ENCODE measurements at regions not wholly inside any gene's neighbourhood (a gene's known extent, or its start where the extent isn't known, plus 50 kb on each side); places are given as distances from the start of the nearest gene placed in this dataset.

DNA sequence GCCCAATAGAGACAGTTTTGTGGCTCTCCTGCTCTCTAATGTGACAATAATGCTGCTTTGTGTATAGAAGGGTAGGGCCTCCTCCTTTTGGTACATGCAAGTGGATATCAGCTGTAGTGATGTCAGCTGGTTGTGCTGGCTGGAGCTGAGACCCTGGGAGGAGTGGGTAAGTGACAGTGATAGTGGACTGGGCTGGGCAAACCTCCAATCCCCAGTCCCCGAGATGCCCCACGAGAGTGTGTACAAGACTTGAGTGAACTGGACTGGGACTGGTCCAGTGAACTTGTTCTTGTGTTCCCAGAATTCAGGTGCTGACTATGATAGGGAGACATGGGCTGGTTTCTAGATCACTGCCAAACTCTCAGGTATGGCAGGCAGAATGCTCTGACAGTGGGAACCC, 583.6 kb upstream of the PCDH10 start:
- TF ChIP-seq REST (IDR thresholded peaks at IDR 0.05; ENCODE audit: borderline replicate concordance) (no peak), SMC3 (conservative IDR thresholded peaks at IDR 0.05; ENCODE audit: poor library complexity) (no peak), EP300 (conservative IDR thresholded peaks at IDR 0.05; ENCODE audit: poor library complexity, severe bottlenecking) (no peak)

DNA sequence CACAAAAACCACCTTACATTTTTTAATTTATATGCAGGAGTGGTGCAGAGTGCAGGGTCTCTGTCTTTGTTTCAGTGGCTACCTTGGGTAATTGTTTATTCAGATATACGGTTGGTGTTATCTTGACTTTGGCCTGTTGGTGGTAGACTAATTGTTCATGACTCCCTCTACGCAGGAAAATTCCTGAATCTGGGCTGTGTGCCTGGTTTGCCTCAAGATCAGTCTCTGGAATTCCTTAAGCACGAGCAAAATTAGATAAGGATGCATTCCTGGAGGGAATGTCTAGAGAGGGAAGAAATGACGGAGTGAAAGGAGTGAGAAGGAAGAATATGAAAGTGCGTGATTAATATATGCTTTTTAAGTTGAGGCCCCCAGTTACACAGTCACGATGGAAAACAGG, 576.9 kb upstream of the PCDH10 start:
- no peak overlapping the region for H3K4me2 ChIP-seq (ENCODE audit: low read length)
- H3K4me3 ChIP-seq (ENCODE audit: low read length), result no peak overlapping the region
- no peaks in the 10 kb centered on the region for H3K36me3 ChIP-seq (ENCODE audit: insufficient read depth, low read length)
- no peaks in the 10 kb centered on the region for H3K9me2 ChIP-seq (ENCODE audit: insufficient read depth, low read length)
- H4K20me1 ChIP-seq (ENCODE audit: insufficient read depth), result no peaks in the 10 kb centered on the region
- H3K27me3 ChIP-seq (ENCODE audit: insufficient read depth, low read depth, low read length), result no peaks in the 10 kb centered on the region
- TF ChIP-seq SMC3 (conservative IDR thresholded peaks at IDR 0.05; ENCODE audit: poor library complexity) (no peak), RAD21 (conservative IDR thresholded peaks at IDR 0.05) (no peak), CTCF (IDR thresholded peaks at IDR 0.05; ENCODE audit: poor library complexity, severe bottlenecking) (no peak), EP300 (conservative IDR thresholded peaks at IDR 0.05; ENCODE audit: poor library complexity, severe bottlenecking) (no peak), REST (IDR thresholded peaks at IDR 0.05; ENCODE audit: borderline replicate concordance) (no peak)
- no peak overlapping the region for H2AFZ ChIP-seq (ENCODE audit: low read depth, low read length)
- H3K9me3 ChIP-seq (ENCODE audit: low read length), result no peaks in the 10 kb centered on the region
- no peaks in the 10 kb centered on the region for H3F3A ChIP-seq (ENCODE audit: insufficient read depth, low read length, poor library complexity, severe bottlenecking)
- H3K79me2 ChIP-seq (replicated peaks; ENCODE audit: insufficient read depth, low read length), result no peaks in the 10 kb centered on the region
- H3K9ac ChIP-seq (ENCODE audit: low read length), result no peak overlapping the region
- H3K27ac ChIP-seq (ENCODE audit: low read length), result no peak overlapping the region

More for the DNA sequence above, 583.6 kb upstream of the PCDH10 start:
- no peaks in the 10 kb centered on the region for H3F3A ChIP-seq (ENCODE audit: insufficient read depth, low read length, poor library complexity, severe bottlenecking)
- no peaks in the 10 kb centered on the region for H3K36me3 ChIP-seq (ENCODE audit: insufficient read depth, low read length)
- H3K27me3 ChIP-seq (ENCODE audit: insufficient read depth, low read depth, low read length), result no peaks in the 10 kb centered on the region
- no peaks in the 10 kb centered on the region for H3K9me3 ChIP-seq (ENCODE audit: low read length)
- H3K79me2 ChIP-seq (replicated peaks; ENCODE audit: insufficient read depth, low read length), result no peaks in the 10 kb centered on the region
- no peak overlapping the region for H2AFZ ChIP-seq (ENCODE audit: low read depth, low read length)
- no peak overlapping the region for H3K4me3 ChIP-seq (ENCODE audit: low read length)
- no peak overlapping the region for H3K27ac ChIP-seq (ENCODE audit: low read length)
- H3K9me2 ChIP-seq (ENCODE audit: insufficient read depth, low read length), result no peaks in the 10 kb centered on the region
- no peaks in the 10 kb centered on the region for H4K20me1 ChIP-seq (ENCODE audit: insufficient read depth)
- H3K4me2 ChIP-seq (ENCODE audit: low read length), result no peak overlapping the region
- no peak overlapping the region for H3K9ac ChIP-seq (ENCODE audit: low read length)
